ENCODE measurements at regions not wholly inside any gene's neighbourhood (a gene's known extent, or its start where the extent isn't known, plus 50 kb on each side); places are given as distances from the start of the nearest gene placed in this dataset.

- intact Hi-C loops (cut with micrococcal nuclease), result no loop called here
Measured at GRCh38 chr3:72381584-72381983, 466.7 kb downstream of the SHQ1 start.

- intact Hi-C loops (cut with micrococcal nuclease), result no loop called here
Measured at GRCh38 chr3:72380711-72381493, 467.3 kb downstream of the SHQ1 start.

- intact Hi-C loops (cut with micrococcal nuclease), result no loop called here
Measured at GRCh38 chr3:72380193-72380592, 468.1 kb downstream of the SHQ1 start.

DNA sequence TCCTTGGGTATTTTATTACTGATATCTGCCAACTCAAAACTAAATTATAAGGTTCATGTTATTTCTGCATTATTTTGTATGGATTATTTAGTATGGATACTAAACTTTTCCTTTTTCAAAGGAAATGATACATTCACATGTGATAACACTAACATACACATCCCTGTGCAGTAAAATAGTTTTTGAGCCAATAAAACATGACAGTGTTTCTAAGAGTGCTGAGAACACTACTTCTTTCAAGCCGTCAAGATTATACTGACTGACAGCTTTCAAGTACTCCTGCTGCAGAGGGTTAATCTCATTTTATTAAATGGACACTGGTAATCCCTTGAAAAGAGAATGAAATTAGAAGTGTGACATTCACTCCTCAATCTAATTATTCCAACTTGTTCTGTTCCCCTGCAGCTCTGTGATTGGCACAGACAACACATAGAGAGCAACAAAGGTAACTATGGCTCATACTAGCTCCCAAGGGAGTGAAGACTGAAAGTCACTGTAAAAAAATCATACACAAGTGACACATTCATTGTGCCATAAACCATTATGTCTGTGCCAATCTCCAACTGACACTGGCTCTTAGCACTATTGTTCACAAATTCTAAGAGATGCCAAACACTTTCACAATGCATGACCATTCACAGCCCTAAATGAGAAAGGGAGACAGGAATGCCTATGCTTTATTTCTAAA, 468.6 kb downstream of the SHQ1 start:
- intact Hi-C loops (cut with micrococcal nuclease), result loop anchor here (5.0 kb wide), 2 partner anchors 48 to 443 kb away; no protein-coding TSS in a partner anchor

DNA sequence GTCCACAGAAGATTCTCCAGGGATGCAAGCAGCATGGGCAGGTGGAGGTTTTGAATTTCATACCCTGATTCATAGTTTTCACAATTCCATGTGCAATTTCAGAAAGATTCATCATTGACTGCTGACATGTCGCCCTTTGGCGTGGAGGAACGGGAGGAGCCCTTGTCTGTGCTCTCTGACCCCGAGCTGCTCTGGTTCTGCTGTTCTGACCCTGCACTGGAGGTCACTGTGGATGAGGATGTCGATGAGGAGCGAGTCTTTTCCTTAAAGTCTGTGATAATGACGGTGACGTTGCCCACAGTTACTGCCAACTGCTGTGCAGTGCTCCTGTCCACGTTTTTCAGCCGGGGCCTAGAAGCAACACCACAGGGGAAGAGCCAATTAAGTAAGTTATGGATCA, 470.0 kb downstream of the SHQ1 start:
- intact Hi-C loops (cut with micrococcal nuclease), result loop anchor here (5.0 kb wide), 2 partner anchors 49 to 444 kb away; no protein-coding TSS in a partner anchor

DNA sequence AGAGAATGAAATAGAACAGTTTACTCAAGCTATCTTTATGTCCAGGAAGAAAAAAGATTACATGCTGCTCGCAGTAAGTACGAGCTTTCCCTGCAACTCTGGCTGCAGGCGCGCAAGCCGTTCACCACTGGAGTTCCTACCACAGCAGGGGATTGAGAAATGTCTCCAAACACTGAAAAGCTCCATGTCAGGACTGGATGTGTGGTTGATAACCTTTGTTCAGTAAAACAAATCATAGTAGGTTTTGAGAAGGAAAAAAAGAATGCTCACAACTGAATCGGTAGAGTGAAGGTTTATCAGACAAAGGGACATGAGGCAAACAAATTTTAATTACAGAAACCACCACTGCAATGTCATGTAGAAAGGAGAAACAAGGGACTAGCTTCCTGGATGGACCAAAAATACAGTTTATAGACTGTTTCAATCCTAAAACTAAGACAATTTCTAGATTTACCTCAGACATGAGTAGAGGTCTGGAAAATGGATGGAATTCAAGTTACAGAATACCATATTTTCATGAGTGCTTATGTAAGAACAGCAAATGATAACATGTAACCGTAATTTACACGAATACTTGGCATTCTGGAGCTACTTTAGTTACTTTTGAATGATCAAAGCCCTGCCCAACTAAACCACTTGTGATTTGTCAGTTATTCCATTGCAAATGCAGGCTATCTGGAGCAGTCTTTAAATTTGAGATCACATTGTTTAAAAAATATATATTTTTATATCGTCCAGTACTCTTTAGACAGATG, 471.1 kb downstream of the SHQ1 start:
- intact Hi-C loops (cut with micrococcal nuclease), result loop anchor here (1.0 to 5.0 kb wide), 3 partner anchors 36 to 445 kb away; no protein-coding TSS in a partner anchor

GRCh38 chr3:72375237-72376076, 472.8 kb downstream of the SHQ1 start:
- intact Hi-C loops (cut with micrococcal nuclease), result loop anchor here (1.0 to 5.0 kb wide), 4 partner anchors 33 to 447 kb away; no protein-coding TSS in a partner anchor

GRCh38 chr3:72373139-72373538, 475.1 kb downstream of the SHQ1 start:
- intact Hi-C loops (cut with micrococcal nuclease), result no loop called here

DNA sequence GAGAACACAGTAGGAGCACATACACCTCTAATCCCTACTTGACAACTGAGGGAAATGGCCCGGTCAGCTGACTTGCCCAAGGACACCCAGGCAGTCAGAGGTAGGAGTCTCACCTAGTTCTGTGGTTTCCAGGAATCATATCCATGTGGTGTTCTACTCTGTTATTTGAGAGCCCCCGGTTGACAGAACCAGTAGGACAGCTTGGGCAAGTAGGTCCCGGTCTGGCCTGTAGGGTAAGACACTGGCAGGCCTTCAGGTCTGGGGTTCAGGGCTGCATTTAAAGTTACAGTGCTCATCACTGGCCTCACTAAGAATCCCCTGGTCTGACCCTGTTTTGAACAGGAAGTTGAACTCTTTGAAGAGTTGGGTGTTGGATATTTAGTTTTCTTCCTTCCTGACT, 476.1 kb downstream of the SHQ1 start:
- intact Hi-C loops (cut with micrococcal nuclease), result no loop called here

DNA sequence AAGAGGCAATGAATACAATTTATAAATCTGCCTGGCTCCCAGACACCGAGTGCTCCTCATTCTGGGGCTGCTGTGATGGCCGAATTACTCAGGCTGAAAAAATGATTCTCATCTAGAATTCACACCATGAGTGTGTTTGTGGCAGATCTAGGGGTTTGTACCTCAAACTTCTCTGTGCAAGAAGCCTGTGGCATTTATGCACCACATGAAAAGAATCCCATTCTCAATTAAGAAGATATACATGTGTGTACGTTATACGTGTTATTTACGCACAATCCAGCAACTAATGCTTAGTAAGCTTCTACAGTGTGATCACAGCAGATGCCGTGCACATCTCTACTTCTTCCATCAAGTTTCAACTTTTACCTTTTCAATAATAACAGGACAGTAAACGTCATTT, 476.8 kb downstream of the SHQ1 start:
- intact Hi-C loops (cut with micrococcal nuclease), result no loop called here

GRCh38 chr3:72370947-72371346, 477.3 kb downstream of the SHQ1 start:
- intact Hi-C loops (cut with micrococcal nuclease), result no loop called here

GRCh38 chr3:72369681-72370080, 478.6 kb downstream of the SHQ1 start:
- intact Hi-C loops (cut with micrococcal nuclease), result no loop called here

DNA sequence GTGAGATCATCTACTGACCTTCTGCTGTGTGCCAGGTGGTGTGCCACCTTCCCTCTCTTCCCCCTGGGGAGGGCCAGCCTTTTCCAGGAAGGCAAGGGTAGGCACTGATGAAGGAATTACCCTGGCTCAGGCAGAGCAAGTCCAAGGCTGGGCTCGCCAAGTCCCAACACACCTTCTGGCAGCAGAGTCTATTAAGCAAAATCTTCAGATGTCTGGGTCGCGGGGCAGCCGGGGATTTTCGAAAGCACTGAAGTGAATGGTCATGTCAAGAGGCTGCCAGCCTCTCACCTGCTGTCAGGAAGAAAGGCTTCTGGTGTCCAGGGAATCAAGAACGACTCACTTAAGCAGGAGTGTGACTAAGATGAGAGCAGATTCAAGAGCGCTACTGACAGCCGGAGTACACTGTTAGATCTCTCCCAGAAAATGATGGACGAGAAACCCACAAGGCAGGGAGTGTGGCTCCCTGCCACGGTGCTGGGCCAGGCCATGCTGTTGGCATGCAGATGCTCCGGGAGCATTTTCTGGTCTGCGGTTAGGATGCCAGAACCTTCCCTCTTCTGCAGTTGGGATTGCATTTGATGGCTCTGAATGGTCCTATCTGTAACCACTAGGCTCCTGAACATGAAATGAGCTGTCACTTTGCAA, 479.8 kb downstream of the SHQ1 start:
- intact Hi-C loops (cut with micrococcal nuclease), result no loop called here

DNA sequence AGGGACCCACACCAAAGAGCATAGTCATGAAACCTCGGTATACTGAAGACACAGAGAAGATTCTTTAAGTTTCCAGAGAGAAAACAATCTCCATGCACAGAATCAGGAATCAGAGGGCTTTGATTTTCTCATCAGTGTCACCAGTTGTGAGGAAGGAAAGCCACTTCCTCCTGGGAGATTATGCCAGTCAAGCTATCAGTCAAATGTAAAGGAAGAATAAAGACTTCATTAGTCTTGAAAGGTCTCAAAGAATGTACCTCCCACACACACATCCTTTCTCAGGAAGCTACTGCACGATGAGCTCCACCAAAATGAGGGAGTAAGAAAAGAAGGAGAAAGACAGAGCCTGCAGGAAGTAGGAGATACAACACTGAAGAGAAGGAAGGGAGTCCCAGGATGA, 486.3 kb downstream of the SHQ1 start:
- intact Hi-C loops (cut with micrococcal nuclease), result no loop called here

DNA sequence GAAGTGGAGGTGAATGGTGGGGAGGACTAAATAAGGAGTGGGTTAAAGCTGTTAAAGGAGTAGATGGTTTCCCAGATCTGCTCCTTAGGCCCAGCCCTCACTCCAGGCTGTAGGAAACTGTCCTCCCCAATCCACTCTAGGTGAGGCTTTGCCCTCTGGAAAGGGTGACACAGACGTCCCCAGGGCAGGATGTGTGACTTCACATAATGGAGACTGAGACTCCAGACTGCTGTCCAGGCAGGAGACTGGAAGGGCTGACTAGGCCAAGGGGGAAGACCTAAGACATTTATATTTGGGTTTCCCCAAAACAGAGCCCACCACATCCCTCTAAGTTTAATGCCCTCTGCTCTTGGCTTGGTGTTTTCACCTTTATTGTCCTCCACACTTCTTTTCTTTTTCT, 488.5 kb downstream of the SHQ1 start:
- intact Hi-C loops (cut with micrococcal nuclease), result no loop called here

DNA sequence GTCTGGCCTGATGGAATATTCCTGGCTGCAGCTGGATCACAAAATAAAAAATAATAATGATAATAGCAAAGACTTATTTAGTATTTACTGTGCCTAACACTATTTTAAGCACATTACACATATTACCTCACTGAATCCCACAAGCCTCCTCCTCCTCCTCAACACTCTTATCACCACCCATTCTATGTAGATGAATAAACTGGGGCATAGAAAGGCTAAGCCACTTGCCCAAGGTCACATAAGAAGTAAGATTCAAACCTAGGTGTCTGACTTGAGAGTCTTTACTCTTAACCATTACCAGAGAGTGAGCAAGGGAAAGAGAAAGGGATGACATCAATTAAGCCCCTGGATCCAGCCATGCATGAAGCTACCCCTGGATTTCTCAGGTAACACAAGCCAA, 493.1 kb downstream of the SHQ1 start:
- intact Hi-C loops (cut with micrococcal nuclease), result no loop called here

DNA sequence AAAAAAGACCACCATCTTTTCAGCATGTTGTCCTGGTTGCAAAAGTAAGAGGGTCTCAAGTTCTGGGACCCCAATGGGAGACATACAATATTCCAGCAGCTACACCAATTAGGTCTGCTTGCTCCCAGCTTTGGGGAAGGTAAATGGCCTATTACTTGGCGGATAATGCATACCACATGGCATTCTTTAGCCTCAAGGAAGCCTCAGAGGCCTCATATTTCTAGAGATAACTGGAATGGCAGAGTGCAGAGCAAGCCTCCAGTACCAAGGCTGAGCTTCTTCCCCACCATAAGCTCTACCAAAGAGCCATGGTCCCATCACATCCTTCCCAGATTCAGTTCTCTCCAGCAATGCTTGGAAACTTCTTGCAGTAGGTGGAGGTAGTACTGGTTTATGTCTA, 493.8 kb downstream of the SHQ1 start:
- intact Hi-C loops (cut with micrococcal nuclease), result no loop called here

GRCh38 chr3:72353236-72354128, 494.8 kb downstream of the SHQ1 start:
- intact Hi-C loops (cut with micrococcal nuclease), result no loop called here

DNA sequence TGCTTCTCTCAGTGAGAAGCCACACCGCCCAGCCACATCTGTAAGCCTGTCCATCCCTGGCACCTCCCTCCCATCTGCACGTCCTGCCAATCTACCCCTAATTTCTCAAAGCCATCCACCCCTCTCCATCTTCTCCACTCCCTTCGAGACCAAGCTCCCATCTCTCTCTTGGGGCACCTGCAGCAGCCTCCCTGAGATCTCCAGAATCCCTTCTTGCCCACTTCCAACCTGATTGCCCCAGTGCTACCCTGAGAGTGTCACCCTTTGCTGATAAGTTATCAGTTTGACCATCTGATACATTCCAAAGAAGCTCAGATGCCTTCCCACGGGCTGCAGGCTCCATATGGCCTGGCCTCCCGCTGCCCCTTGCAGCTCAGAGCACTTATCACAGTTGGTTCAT, 496.1 kb downstream of the SHQ1 start:
- intact Hi-C loops (cut with micrococcal nuclease), result no loop called here

DNA sequence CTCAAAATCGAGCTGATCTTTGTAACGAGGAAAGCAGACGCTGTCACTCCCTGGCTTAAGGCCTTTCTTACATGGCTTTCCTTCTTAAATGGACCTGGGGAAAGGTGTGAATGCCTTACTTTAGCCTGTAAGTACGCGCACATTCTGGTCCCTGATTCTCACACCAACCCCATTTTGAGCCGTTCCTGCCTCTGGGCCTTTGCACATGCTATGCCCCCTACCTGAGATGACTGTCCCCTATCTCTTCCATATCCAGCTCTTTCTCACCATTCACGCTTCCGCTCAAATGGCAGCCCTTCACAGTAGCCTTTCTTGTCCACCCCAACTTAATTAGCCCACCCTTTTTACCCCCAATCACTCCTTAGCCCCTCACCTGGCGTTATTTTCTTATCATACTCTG, 496.7 kb downstream of the SHQ1 start:
- intact Hi-C loops (cut with micrococcal nuclease), result no loop called here

All from T-helper 1 cell treated with Interleukin-12 subunit alpha and Interleukin-12 subunit beta and Interleukin-4 antibody, amounts not matched to agents 30 ng/mL and 1 ng/mL, for 36 hours (primary cell).